HG03064 (cell line): ENCODE measurements at regions not wholly inside any gene's neighbourhood (a gene's known extent, or its start where the extent isn't known, plus 50 kb on each side); places are given as distances from the start of the nearest gene placed in this dataset.
"Not testable (repeated sequence)": the region's sequence is repeated elsewhere in the genome, so short reads cannot be mapped to it uniquely, and the experiment has no call there.

ENCODE experiments used
- ATAC-seq: cut with Tn5 transposase; IDR thresholded peaks from one replicate; pipeline ENCODE4 v1.9.1; 2021; ENCODE audit warnings: low read depth; ENCODE audit not compliant: unreplicated experiment

GRCh38 chr5:116859666-116860320 lies 285.2 kb upstream of the SEMA6A start:
- no peak for ATAC-seq

GRCh38 chr5:116858705-116859333 lies 284.2 kb upstream of the SEMA6A start:
- ATAC-seq, result no peak

- not testable (repeated sequence) for ATAC-seq
Measured at GRCh38 chr5:116858020-116858419, 283.4 kb upstream of the SEMA6A start.

- no peak for ATAC-seq
Measured at GRCh38 chr5:116856271-116856670, 281.6 kb upstream of the SEMA6A start.

GRCh38 chr5:116853992-116854391 lies 279.4 kb upstream of the SEMA6A start:
- ATAC-seq, result no peak

- ATAC-seq, result no peak
Measured at GRCh38 chr5:116848954-116849581, 274.4 kb upstream of the SEMA6A start.

GRCh38 chr5:116847960-116848359 lies 273.3 kb upstream of the SEMA6A start:
- no peak for ATAC-seq

GRCh38 chr5:116844015-116844414 lies 269.4 kb upstream of the SEMA6A start:
- ATAC-seq, result no peak

- ATAC-seq, result no peak
Measured at GRCh38 chr5:116842514-116842961, 267.9 kb upstream of the SEMA6A start.

- no peak for ATAC-seq
Measured at GRCh38 chr5:116841734-116842133, 267.1 kb upstream of the SEMA6A start.

GRCh38 chr5:116838011-116838536 lies 263.5 kb upstream of the SEMA6A start:
- ATAC-seq, result no peak

- ATAC-seq, result no peak
Measured at GRCh38 chr5:116834796-116835515, 260.3 kb upstream of the SEMA6A start.

- no peak for ATAC-seq
Measured at GRCh38 chr5:116830079-116830478, 255.5 kb upstream of the SEMA6A start.

- no peak for ATAC-seq
Measured at GRCh38 chr5:116827078-116827477, 252.5 kb upstream of the SEMA6A start.

GRCh38 chr5:116825486-116825885 lies 250.9 kb upstream of the SEMA6A start:
- ATAC-seq, result no peak

- no peak for ATAC-seq
Measured at GRCh38 chr5:116824751-116825438, 250.3 kb upstream of the SEMA6A start.

GRCh38 chr5:116814626-116815385 lies 240.2 kb upstream of the SEMA6A start:
- ATAC-seq, result no peak

- no peak for ATAC-seq
Measured at GRCh38 chr5:116813906-116814305, 239.3 kb upstream of the SEMA6A start.

GRCh38 chr5:116813356-116813755 lies 238.7 kb upstream of the SEMA6A start:
- ATAC-seq, result no peak

GRCh38 chr5:116810951-116811350 lies 236.3 kb upstream of the SEMA6A start:
- ATAC-seq, result no peak
